ENCODE measurements at regions not wholly inside any gene's neighbourhood (a gene's known extent, or its start where the extent isn't known, plus 50 kb on each side); places are given as distances from the start of the nearest gene placed in this dataset.

GRCh38 chr1:73755649-73756048, 442.3 kb downstream of the LRRIQ3 start:
- Histone ChIP-seq H3K27ac (ENCODE audit: low read length) (no peak overlapping the region), H3K79me2 (ENCODE audit: low read length) (no peaks in the 10 kb centered on the region)
- no peak for TF ChIP-seq EZH2phosphoT487 (IDR thresholded peaks at IDR 0.05; ENCODE audit: low read length)
- TF ChIP-seq EZH2 (optimal IDR thresholded peaks at IDR 0.05; ENCODE audit: low read depth, low read length): no peak
- TF ChIP-seq, protein P1, sequence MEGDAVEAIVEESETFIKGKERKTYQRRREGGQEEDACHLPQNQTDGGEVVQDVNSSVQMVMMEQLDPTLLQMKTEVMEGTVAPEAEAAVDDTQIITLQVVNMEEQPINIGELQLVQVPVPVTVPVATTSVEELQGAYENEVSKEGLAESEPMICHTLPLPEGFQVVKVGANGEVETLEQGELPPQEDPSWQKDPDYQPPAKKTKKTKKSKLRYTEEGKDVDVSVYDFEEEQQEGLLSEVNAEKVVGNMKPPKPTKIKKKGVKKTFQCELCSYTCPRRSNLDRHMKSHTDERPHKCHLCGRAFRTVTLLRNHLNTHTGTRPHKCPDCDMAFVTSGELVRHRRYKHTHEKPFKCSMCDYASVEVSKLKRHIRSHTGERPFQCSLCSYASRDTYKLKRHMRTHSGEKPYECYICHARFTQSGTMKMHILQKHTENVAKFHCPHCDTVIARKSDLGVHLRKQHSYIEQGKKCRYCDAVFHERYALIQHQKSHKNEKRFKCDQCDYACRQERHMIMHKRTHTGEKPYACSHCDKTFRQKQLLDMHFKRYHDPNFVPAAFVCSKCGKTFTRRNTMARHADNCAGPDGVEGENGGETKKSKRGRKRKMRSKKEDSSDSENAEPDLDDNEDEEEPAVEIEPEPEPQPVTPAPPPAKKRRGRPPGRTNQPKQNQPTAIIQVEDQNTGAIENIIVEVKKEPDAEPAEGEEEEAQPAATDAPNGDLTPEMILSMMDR (IDR thresholded peaks at IDR 0.05; ENCODE audit: low read length): no peak

DNA sequence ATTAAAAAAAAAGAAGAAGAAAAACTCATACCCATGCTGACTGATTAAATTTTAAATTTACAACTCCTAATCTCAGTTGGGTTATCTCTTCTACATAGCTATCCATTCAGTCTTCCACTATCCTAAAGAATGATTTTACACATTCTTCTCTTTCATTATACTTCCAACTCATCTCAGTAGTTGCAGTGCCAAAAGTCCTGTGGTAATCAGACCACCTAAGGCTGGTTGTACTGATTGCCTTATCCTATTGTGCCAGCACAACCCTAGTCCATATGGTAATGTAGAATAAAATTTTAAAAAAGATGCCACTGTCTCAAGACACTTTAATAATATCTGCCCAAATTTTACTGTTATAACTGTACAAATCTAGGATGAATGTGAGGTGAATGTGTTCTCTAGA, 448.0 kb downstream of the LRRIQ3 start:
- no peaks in the 10 kb centered on the region for H3K36me3 ChIP-seq (replicated peaks; ENCODE audit: insufficient read depth, low read length)
- no peaks in the 10 kb centered on the region for H3K4me1 ChIP-seq (ENCODE audit: low read length)
- TF ChIP-seq, protein P1 (IDR thresholded peaks at IDR 0.05; ENCODE audit: low read length): no peak
- TF ChIP-seq EZH2phosphoT487 (IDR thresholded peaks at IDR 0.05; ENCODE audit: low read length) (no peak), EZH2 (optimal IDR thresholded peaks at IDR 0.05; ENCODE audit: low read depth, low read length) (no peak)
- H3K27ac ChIP-seq (ENCODE audit: low read length): no peak overlapping the region
- no peaks in the 10 kb centered on the region for H3K9me2 ChIP-seq (replicated peaks; ENCODE audit: insufficient read depth, low read length)
- no peaks in the 10 kb centered on the region for H3K9me3 ChIP-seq (replicated peaks; ENCODE audit: insufficient read depth, low read length)
- H3K79me2 ChIP-seq (ENCODE audit: low read length): no peaks in the 10 kb centered on the region
- H3K27me3 ChIP-seq (replicated peaks; ENCODE audit: insufficient read depth, low read length): no peaks in the 10 kb centered on the region
- no peak overlapping the region for H2AFZ ChIP-seq (ENCODE audit: low read length)
- no peaks in the 10 kb centered on the region for H3F3A ChIP-seq (ENCODE audit: insufficient read depth, low read length)
- H3K4me2 ChIP-seq (ENCODE audit: low read depth, low read length): no peak overlapping the region
- no peak overlapping the region for H3K9ac ChIP-seq (ENCODE audit: low read length)
- DNase-seq: no peak
- no peak overlapping the region for H3K4me3 ChIP-seq (ENCODE audit: low read length)
- no peaks in the 10 kb centered on the region for H4K20me1 ChIP-seq (ENCODE audit: insufficient read depth, low read length)

More at GRCh38 chr1:73755649-73756048, 442.3 kb downstream of the LRRIQ3 start:
- Histone ChIP-seq H4K20me1 (ENCODE audit: insufficient read depth, low read length) (no peaks in the 10 kb centered on the region), H3K4me1 (ENCODE audit: low read length) (no peaks in the 10 kb centered on the region), H3K9ac (ENCODE audit: low read length) (no peak overlapping the region), H3K36me3 (replicated peaks; ENCODE audit: insufficient read depth, low read length) (no peaks in the 10 kb centered on the region), H3K9me3 (replicated peaks; ENCODE audit: insufficient read depth, low read length) (no peaks in the 10 kb centered on the region), H3K4me2 (ENCODE audit: low read depth, low read length) (no peak overlapping the region), H3K9me2 (replicated peaks; ENCODE audit: insufficient read depth, low read length) (no peaks in the 10 kb centered on the region), H3K4me3 (ENCODE audit: low read length) (no peak overlapping the region), H2AFZ (ENCODE audit: low read length) (no peak overlapping the region), H3F3A (ENCODE audit: insufficient read depth, low read length) (no peaks in the 10 kb centered on the region), H3K27me3 (replicated peaks; ENCODE audit: insufficient read depth, low read length) (no peaks in the 10 kb centered on the region)
- no peak for DNase-seq

GRCh38 chr1:73744985-73745384, 453.0 kb downstream of the LRRIQ3 start:
- H2AFZ ChIP-seq (ENCODE audit: low read length): no peak overlapping the region
- TF ChIP-seq EZH2phosphoT487 (IDR thresholded peaks at IDR 0.05; ENCODE audit: low read length) (no peak), EZH2 (optimal IDR thresholded peaks at IDR 0.05; ENCODE audit: low read depth, low read length) (no peak)
- TF ChIP-seq, protein P1 (IDR thresholded peaks at IDR 0.05; ENCODE audit: low read length): no peak
- DNase-seq: no peak

More at GRCh38 chr1:73744985-73745384, 453.0 kb downstream of the LRRIQ3 start:
- no peaks in the 10 kb centered on the region for H3K36me3 ChIP-seq (replicated peaks; ENCODE audit: insufficient read depth, low read length)
- no peaks in the 10 kb centered on the region for H3K4me1 ChIP-seq (ENCODE audit: low read length)
- H3K9me3 ChIP-seq (replicated peaks; ENCODE audit: insufficient read depth, low read length): no peaks in the 10 kb centered on the region
- no peaks in the 10 kb centered on the region for H3K27me3 ChIP-seq (replicated peaks; ENCODE audit: insufficient read depth, low read length)
- no peak overlapping the region for H3K27ac ChIP-seq (ENCODE audit: low read length)
- no peak overlapping the region for H3K4me3 ChIP-seq (ENCODE audit: low read length)
- H3K9ac ChIP-seq (ENCODE audit: low read length): no peak overlapping the region
- H3F3A ChIP-seq (ENCODE audit: insufficient read depth, low read length): no peaks in the 10 kb centered on the region
- H4K20me1 ChIP-seq (ENCODE audit: insufficient read depth, low read length): no peaks in the 10 kb centered on the region
- H3K4me2 ChIP-seq (ENCODE audit: low read depth, low read length): no peak overlapping the region
- no peaks in the 10 kb centered on the region for H3K79me2 ChIP-seq (ENCODE audit: low read length)
- H3K9me2 ChIP-seq (replicated peaks; ENCODE audit: insufficient read depth, low read length): no peaks in the 10 kb centered on the region
